Erythroblast (primary cell): ENCODE measurements at regions not wholly inside any gene's neighbourhood (a gene's known extent, or its start where the extent isn't known, plus 50 kb on each side); places are given as distances from the start of the nearest gene placed in this dataset.
"Not testable (repeated sequence)": the region's sequence is repeated elsewhere in the genome, so short reads cannot be mapped to it uniquely, and the experiment has no call there.

ENCODE experiments used
- DNase-seq, 2 experiments: peaks; one replicate each; lab custom pipeline; 2025; lab: John Stamatoyannopoulos, UW
- GATA1 ChIP-seq: IDR thresholded peaks from 2 replicates; pipeline ENCODE4 v1.6.1; 2011; ENCODE audit warnings: low read depth, mild to moderate bottlenecking, control low read depth, low read length, moderate library complexity
- POLR2A ChIP-seq: IDR thresholded peaks from 2 replicates; pipeline ENCODE4 v1.6.1; 2011; ENCODE audit warnings: mild to moderate bottlenecking, low read length

GRCh38 chrX:115968436-115969252 is 201.9 kb upstream of the AGTR2 start:
- peak; percentile 0 to 3 for DNase-seq
- TF ChIP-seq GATA1: no peak
- TF ChIP-seq POLR2A: no peak

- TF ChIP-seq POLR2A (no peak), GATA1 (no peak)
- DNase-seq: no peak
Observed at GRCh38 chrX:115970718-115971117, 199.8 kb upstream of the AGTR2 start.

- no peak for DNase-seq
- TF ChIP-seq GATA1 (no peak), POLR2A (no peak)
Observed at GRCh38 chrX:115972717-115973116, 197.8 kb upstream of the AGTR2 start.

- no peak for DNase-seq
- TF ChIP-seq POLR2A (no peak), GATA1 (no peak)
Observed at GRCh38 chrX:115978068-115978467, 192.5 kb upstream of the AGTR2 start.

GRCh38 chrX:115983148-115983547 is 187.4 kb upstream of the AGTR2 start:
- not testable (repeated sequence) for DNase-seq

GRCh38 chrX:115987464-115987863 is 183.1 kb upstream of the AGTR2 start:
- DNase-seq: not testable (repeated sequence)

GRCh38 chrX:115988825-115989224 is 181.7 kb upstream of the AGTR2 start:
- TF ChIP-seq GATA1 (no peak), POLR2A (no peak)
- no peak for DNase-seq

- TF ChIP-seq GATA1 (no peak), POLR2A (no peak)
- no peak for DNase-seq
Observed at GRCh38 chrX:115989686-115990085, 180.9 kb upstream of the AGTR2 start.

- DNase-seq: no peak
- TF ChIP-seq GATA1 (no peak), POLR2A (no peak)
Observed at GRCh38 chrX:116009346-116009745, 161.2 kb upstream of the AGTR2 start.

GRCh38 chrX:116009861-116010710 is 160.5 kb upstream of the AGTR2 start:
- no peak for DNase-seq
- no peak for TF ChIP-seq GATA1

GRCh38 chrX:116010939-116011338 is 159.6 kb upstream of the AGTR2 start:
- no peak for DNase-seq
- TF ChIP-seq GATA1 (no peak), POLR2A (no peak)

- no peak for DNase-seq
- TF ChIP-seq GATA1 (no peak), POLR2A (no peak)
Observed at GRCh38 chrX:116031331-116031730, 139.2 kb upstream of the AGTR2 start.
